ENCODE measurements at regions not wholly inside any gene's neighbourhood (a gene's known extent, or its start where the extent isn't known, plus 50 kb on each side); places are given as distances from the start of the nearest gene placed in this dataset.

GRCh38 chr18:40863801-40864200, 1091.2 kb upstream of the PIK3C3 start:
- DNase-seq = no peak

- no peak for DNase-seq
Measured at GRCh38 chr18:40860189-40860588, 1094.8 kb upstream of the PIK3C3 start.

GRCh38 chr18:40855661-40856060, 1099.4 kb upstream of the PIK3C3 start:
- DNase-seq = no peak

- DNase-seq = no peak
Measured at GRCh38 chr18:40852406-40852805, 1102.6 kb upstream of the PIK3C3 start.

GRCh38 chr18:40851014-40851429, 1104.0 kb upstream of the PIK3C3 start:
- no peak for DNase-seq

- no peak for DNase-seq
Measured at GRCh38 chr18:40849886-40850285, 1105.1 kb upstream of the PIK3C3 start.

GRCh38 chr18:40841467-40841866, 1113.6 kb upstream of the PIK3C3 start:
- DNase-seq = no peak

- DNase-seq = no peak
Measured at GRCh38 chr18:40841063-40841462, 1114.0 kb upstream of the PIK3C3 start.

GRCh38 chr18:40832362-40832761, 1122.7 kb upstream of the PIK3C3 start:
- no peak for DNase-seq

- no peak for DNase-seq
Measured at GRCh38 chr18:40824291-40824690, 1130.7 kb upstream of the PIK3C3 start.

- no peak for DNase-seq
Measured at GRCh38 chr18:40821596-40822243, 1133.3 kb upstream of the PIK3C3 start.

- no peak for DNase-seq
Measured at GRCh38 chr18:40812981-40813515, 1142.0 kb upstream of the PIK3C3 start.

GRCh38 chr18:40810372-40810771, 1144.7 kb upstream of the PIK3C3 start:
- no peak for DNase-seq

GRCh38 chr18:40789286-40789685, 1165.7 kb upstream of the PIK3C3 start:
- no peak for DNase-seq

- DNase-seq = no peak
Measured at GRCh38 chr18:40782453-40783130, 1172.4 kb upstream of the PIK3C3 start.

- no peak for DNase-seq
Measured at GRCh38 chr18:40769786-40770185, 1185.2 kb upstream of the PIK3C3 start.

- no peak for DNase-seq
Measured at GRCh38 chr18:40760251-40760650, 1194.8 kb upstream of the PIK3C3 start.

GRCh38 chr18:40754477-40754876, 1200.6 kb upstream of the PIK3C3 start:
- no peak for DNase-seq

- no peak for DNase-seq
Measured at GRCh38 chr18:40752316-40752715, 1202.7 kb upstream of the PIK3C3 start.

GRCh38 chr18:40751186-40751585, 1203.8 kb upstream of the PIK3C3 start:
- DNase-seq = no peak

- DNase-seq = no peak
Measured at GRCh38 chr18:40739029-40739428, 1216.0 kb upstream of the PIK3C3 start.

GRCh38 chr18:40738321-40738880, 1216.6 kb upstream of the PIK3C3 start:
- no peak for DNase-seq

- no peak for DNase-seq
Measured at GRCh38 chr18:40708726-40709125, 1246.3 kb upstream of the PIK3C3 start.

GRCh38 chr18:40707797-40708196, 1247.2 kb upstream of the PIK3C3 start:
- no peak for DNase-seq
